Activated CD4-positive, alpha-beta memory T cell treated with anti-CD3 and anti-CD28 coated beads, Interleukin-2, amount 10 ng/mL, durations not matched to agents 7 days and 5 days (primary cell): ENCODE measurements at regions not wholly inside any gene's neighbourhood (a gene's known extent, or its start where the extent isn't known, plus 50 kb on each side); places are given as distances from the start of the nearest gene placed in this dataset.
"Not testable (repeated sequence)": the region's sequence is repeated elsewhere in the genome, so short reads cannot be mapped to it uniquely, and the experiment has no call there.

Experiments used
- CTCF ChIA-PET: fragments of 350-600 bp; sonication (Branson Sonifier 250); formaldehyde crosslinking; loops from one replicate; lab custom pipeline; 2021; ENCODE audit warnings: antibody characterized with exemption, inconsistent platforms; lab: Charles Lee
- POLR2A ChIA-PET: fragments of 350-600 bp; sonication (Branson Sonifier 250); formaldehyde crosslinking; loops from one replicate; lab custom pipeline; 2021; ENCODE audit warnings: antibody characterized with exemption; lab: Charles Lee
- DNase-seq: peaks from one replicate; pipeline ENCODE4 v3.0.0-alpha.2; 2020
- H3K27ac Mint-ChIP-seq: one replicate; pipeline ENCODE4 v1.8.0; 2021; ENCODE audit warnings: mild to moderate bottlenecking, mixed read lengths
- H3K27me3 Mint-ChIP-seq: one replicate; pipeline ENCODE4 v1.8.0; 2021; ENCODE audit warnings: mixed read lengths
- H3K36me3 Mint-ChIP-seq: one replicate; pipeline ENCODE4 v1.8.0; 2021; ENCODE audit warnings: low read depth, mixed read lengths
- H3K4me1 Mint-ChIP-seq: one replicate; pipeline ENCODE4 v1.8.0; 2021; ENCODE audit warnings: mixed read lengths
- H3K4me3 Mint-ChIP-seq: one replicate; pipeline ENCODE4 v1.8.0; 2021; ENCODE audit warnings: mild to moderate bottlenecking, mixed read lengths
- H3K9me3 Mint-ChIP-seq: one replicate; pipeline ENCODE4 v1.8.0; 2021; ENCODE audit warnings: mixed read lengths

DNA sequence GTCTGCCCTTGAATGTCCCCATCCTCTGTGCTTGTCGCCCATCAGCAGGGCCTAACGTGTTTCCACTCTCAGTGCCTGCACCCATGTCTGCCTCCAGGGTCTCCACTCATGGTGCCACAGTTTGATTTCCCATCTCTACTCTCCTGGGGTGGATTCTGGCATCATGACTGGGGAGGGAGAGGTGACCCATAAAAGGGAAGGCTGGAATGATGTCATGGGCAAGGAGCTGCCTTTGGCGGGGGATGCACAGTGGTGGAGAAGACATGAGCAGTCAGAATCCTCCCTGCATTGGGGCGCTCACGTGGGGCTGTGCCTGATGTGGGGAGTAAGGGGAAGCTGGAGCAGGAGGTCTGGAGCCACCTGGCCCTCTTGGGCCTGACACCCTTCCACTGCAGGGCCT lies 100.9 kb downstream of the USP22 start:
- H3K36me3 Mint-ChIP-seq, result no peaks in the 10 kb centered on the region
- no peaks in the 10 kb centered on the region for H3K9me3 Mint-ChIP-seq
- CTCF ChIA-PET, result no interaction called here
- no peak for DNase-seq
- no peak overlapping the region for H3K4me3 Mint-ChIP-seq
- H3K4me1 Mint-ChIP-seq, result no peaks in the 10 kb centered on the region
- H3K27ac Mint-ChIP-seq, result no peak overlapping the region
- H3K27me3 Mint-ChIP-seq, result peaks cover 11% of the 10 kb centered on the region
- POLR2A ChIA-PET, result no interaction called here

DNA sequence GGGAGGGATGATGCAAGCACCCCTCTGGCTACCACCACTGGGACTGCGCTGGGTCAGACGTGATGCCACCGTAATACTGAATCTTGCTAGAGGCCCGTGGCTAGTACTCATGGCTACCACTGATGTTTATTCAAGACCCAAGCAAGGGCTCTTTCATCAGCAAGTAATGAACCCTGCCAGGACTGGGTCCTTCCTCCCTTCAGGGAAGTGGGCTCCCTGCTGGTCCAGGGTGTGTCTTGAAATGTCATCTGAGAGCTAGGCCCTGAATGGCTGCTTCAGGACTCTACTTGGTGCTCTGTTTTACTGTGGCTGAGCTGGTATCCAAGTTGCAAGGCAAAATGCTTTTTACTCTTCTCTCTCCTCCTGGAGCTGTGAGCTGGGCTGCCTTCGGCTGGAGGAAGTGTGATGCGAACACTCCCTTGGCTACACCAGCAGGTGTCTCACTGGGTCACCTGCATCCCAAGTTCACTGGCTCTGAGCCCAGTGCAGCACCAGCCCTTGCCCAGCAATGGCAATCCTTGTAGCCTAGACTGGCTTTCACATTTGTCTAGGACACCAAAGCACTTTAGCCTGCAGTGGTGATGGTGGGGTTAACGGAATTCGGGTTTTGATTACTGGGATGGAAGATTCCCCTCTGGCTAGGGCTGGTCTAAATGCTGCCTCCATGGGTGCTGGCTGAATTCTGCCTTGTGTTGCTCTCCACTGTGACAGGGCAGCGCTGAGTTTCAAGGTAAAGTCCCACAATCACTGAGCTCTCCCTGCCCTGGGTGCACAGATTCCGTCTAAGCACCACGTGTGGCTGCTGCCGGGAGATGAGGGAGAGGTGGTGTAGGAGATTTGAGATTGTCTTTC lies 98.6 kb downstream of the USP22 start:
- peaks cover 18% of the 10 kb centered on the region for H3K27me3 Mint-ChIP-seq
- H3K36me3 Mint-ChIP-seq, result no peaks in the 10 kb centered on the region
- peak; percentile 34 for DNase-seq
- POLR2A ChIA-PET, result no interaction called here
- H3K27ac Mint-ChIP-seq, result no peak overlapping the region
- H3K4me1 Mint-ChIP-seq, result no peaks in the 10 kb centered on the region
- H3K4me3 Mint-ChIP-seq, result no peak overlapping the region
- H3K9me3 Mint-ChIP-seq, result no peaks in the 10 kb centered on the region
- CTCF ChIA-PET, result interaction anchor here (1.2 to 1.7 kb wide), 2 partner anchors 49 kb away, joined by 3 to 6 read pairs; no protein-coding TSS in a partner anchor

DNA sequence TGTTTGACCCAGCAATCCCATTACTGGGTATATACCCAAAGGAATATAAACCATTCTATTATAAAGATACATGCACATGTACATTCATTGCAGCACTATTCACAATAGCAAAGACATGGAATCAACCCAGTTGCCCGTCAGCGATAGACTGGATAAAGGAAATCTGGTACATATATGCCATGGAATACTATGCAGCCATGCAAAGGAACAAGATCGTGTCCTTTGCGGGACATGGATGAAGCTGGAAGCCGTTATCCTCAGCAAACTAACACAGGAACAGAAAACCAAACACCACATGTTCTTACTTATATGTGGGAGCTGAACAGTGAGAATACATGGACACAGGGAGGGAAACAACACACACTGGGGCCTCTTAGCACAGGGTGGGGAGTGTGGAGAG lies 95.1 kb downstream of the USP22 start:
- DNase-seq, H3K27ac Mint-ChIP-seq, H3K36me3 Mint-ChIP-seq, POLR2A ChIA-PET, H3K4me3 Mint-ChIP-seq, H3K4me1 Mint-ChIP-seq, H3K9me3 Mint-ChIP-seq: not testable (repeated sequence)
- peaks cover 22% of the 10 kb centered on the region for H3K27me3 Mint-ChIP-seq
- CTCF ChIA-PET, result interaction anchor here (1.0 kb wide), 1 partner anchor 26 kb away, joined by 3 read pairs; no protein-coding TSS in a partner anchor

DNA sequence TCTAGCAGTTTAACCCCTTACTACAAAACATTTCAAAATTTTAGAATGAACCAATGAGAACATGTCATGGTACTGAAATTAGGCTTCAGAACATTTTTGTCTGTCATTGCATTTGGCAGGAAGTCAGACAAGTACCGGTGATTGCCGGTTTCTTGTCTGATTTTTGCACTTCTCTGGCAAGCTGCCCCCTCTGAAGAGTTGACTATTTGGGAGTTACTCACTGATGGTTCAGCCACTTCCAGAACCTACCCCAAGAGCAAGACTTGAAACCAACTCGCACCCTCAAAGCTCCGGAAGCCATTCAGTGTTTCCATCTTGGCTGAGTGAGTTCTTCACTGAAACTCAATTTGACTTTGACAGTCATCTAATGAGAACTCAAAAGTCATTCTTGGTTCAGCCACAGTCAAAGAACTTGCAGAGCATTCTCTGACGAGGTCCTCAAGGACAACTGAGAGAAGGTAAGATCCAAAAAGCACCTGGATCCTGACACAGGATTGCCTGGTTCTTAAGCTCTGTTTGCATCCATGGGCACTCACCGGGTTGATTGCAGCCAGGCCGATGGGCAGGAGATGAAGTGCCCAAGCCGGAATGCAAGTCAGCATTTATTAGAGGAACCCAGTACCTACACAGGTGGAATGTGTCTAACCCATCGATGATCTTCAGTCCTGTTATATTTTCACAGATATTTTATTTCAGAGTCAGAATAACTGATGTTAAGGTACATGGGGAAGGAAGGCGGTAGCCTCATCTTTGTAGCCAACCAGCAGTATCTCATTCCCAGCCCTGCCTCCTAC lies 93.6 kb downstream of the USP22 start:
- ChIA-PET CTCF (no interaction called here), POLR2A (no interaction called here)
- Mint-ChIP-seq H3K9me3 (no peaks in the 10 kb centered on the region), H3K36me3 (no peaks in the 10 kb centered on the region), H3K27ac (no peak overlapping the region), H3K27me3 (peaks cover 22% of the 10 kb centered on the region), H3K4me1 (no peaks in the 10 kb centered on the region), H3K4me3 (no peak overlapping the region)
- no peak for DNase-seq
